HG02610 (cell line): ENCODE measurements at regions not wholly inside any gene's neighbourhood (a gene's known extent, or its start where the extent isn't known, plus 50 kb on each side); places are given as distances from the start of the nearest gene placed in this dataset.

Source experiments
- ATAC-seq: cut with Tn5 transposase; IDR thresholded peaks from one replicate; pipeline ENCODE4 v1.9.1; 2021; ENCODE audit warnings: mild to moderate bottlenecking, moderate library complexity; ENCODE audit not compliant: unreplicated experiment

- no peak for ATAC-seq
Measured at GRCh38 chr13:55402870-55403269, 1737.8 kb upstream of the PRR20A start.

GRCh38 chr13:55403887-55404487, 1736.7 kb upstream of the PRR20A start:
- ATAC-seq: no peak

GRCh38 chr13:55410398-55411330, 1730.1 kb upstream of the PRR20A start:
- ATAC-seq: no peak

- ATAC-seq: no peak
Measured at GRCh38 chr13:55418095-55418494, 1722.6 kb upstream of the PRR20A start.

- ATAC-seq: no peak
Measured at GRCh38 chr13:55432814-55433213, 1707.9 kb upstream of the PRR20A start.

- ATAC-seq: no peak
Measured at GRCh38 chr13:55437162-55437561, 1703.6 kb upstream of the PRR20A start.

- ATAC-seq: no peak
Measured at GRCh38 chr13:55439450-55439849, 1701.3 kb upstream of the PRR20A start.

GRCh38 chr13:55440465-55441085, 1700.1 kb upstream of the PRR20A start:
- ATAC-seq: no peak

- no peak for ATAC-seq
Measured at GRCh38 chr13:55464222-55464621, 1676.5 kb upstream of the PRR20A start.

GRCh38 chr13:55467476-55467875, 1673.2 kb upstream of the PRR20A start:
- ATAC-seq: no peak

GRCh38 chr13:55483626-55484158, 1657.0 kb upstream of the PRR20A start:
- ATAC-seq: no peak

- ATAC-seq: no peak
Measured at GRCh38 chr13:55493297-55493696, 1647.4 kb upstream of the PRR20A start.

GRCh38 chr13:55497486-55497885, 1643.2 kb upstream of the PRR20A start:
- no peak for ATAC-seq

GRCh38 chr13:55500694-55501093, 1640.0 kb upstream of the PRR20A start:
- ATAC-seq: no peak

- ATAC-seq: peak; percentile 60
Measured at GRCh38 chr13:55516610-55517009, 1624.1 kb upstream of the PRR20A start.

GRCh38 chr13:55517312-55517711, 1623.4 kb upstream of the PRR20A start:
- ATAC-seq: no peak

GRCh38 chr13:55528434-55528833, 1612.3 kb upstream of the PRR20A start:
- ATAC-seq: no peak

GRCh38 chr13:55534306-55534705, 1606.4 kb upstream of the PRR20A start:
- ATAC-seq: no peak

- no peak for ATAC-seq
Measured at GRCh38 chr13:55538424-55538823, 1602.3 kb upstream of the PRR20A start.

GRCh38 chr13:55543053-55543452, 1597.7 kb upstream of the PRR20A start:
- no peak for ATAC-seq

GRCh38 chr13:55550624-55551023, 1590.1 kb upstream of the PRR20A start:
- ATAC-seq: no peak

- no peak for ATAC-seq
Measured at GRCh38 chr13:55553701-55554100, 1587.0 kb upstream of the PRR20A start.
